Upper lobe of right lung (tissue), 1 donor: ENCODE measurements at regions not wholly inside any gene's neighbourhood (a gene's known extent, or its start where the extent isn't known, plus 50 kb on each side); places are given as distances from the start of the nearest gene placed in this dataset.

Experiments used
- ATAC-seq: fragments of 200-7000 bp; cut with Tn5 transposase; one replicate; pipeline ENCODE4 v1.9.1; 2020; ENCODE audit warnings: mild to moderate bottlenecking, moderate library complexity
- DNase-seq: peaks from one replicate; pipeline ENCODE4 v3.0.0-alpha.2; 2020
- H3K27ac ChIP-seq: fragments of 200-600 bp; one replicate; pipeline ENCODE4 v1.8.0; 2022
- H3K27me3 ChIP-seq: fragments of 200-600 bp; one replicate; pipeline ENCODE4 v1.8.0; 2022; ENCODE audit warnings: mild to moderate bottlenecking
- H3K36me3 ChIP-seq: fragments of 200-600 bp; one replicate; pipeline ENCODE4 v1.8.0; 2022
- H3K4me1 ChIP-seq: fragments of 200-600 bp; one replicate; pipeline ENCODE4 v1.8.0; 2022
- H3K4me3 ChIP-seq: fragments of 200-600 bp; one replicate; pipeline ENCODE4 v1.8.0; 2022; ENCODE audit warnings: mild to moderate bottlenecking
- H3K9me3 ChIP-seq: fragments of 200-600 bp; one replicate; pipeline ENCODE4 v1.8.0; 2022
- CTCF ChIP-seq: fragments of 200-600 bp; IDR thresholded peaks from one replicate; pipeline ENCODE4 v1.8.0; 2022; ENCODE audit warnings: antibody characterized with exemption
- intact Hi-C: fragments of 100-400 bp; cut with DNase I; formaldehyde crosslinking; loops from one replicate; pipeline ENCODE4 v1.11.0; 2022
- donor health status: DM: no; HTN: yes; CAD: no; lungs with severe emphysema.

GRCh38 chr1:208298593-208299269 is 54.5 kb upstream of the PLXNA2 start:
- H3K4me1 ChIP-seq, result peaks cover 19% of the 10 kb centered on the region
- DNase-seq, result peak; percentile 82
- peak; percentile 55 for ATAC-seq

GRCh38 chr1:208300084-208300770 is 56.0 kb upstream of the PLXNA2 start:
- Histone ChIP-seq H3K27ac (no peak overlapping the region), H3K9me3 (no peaks in the 10 kb centered on the region), H3K27me3 (no peaks in the 10 kb centered on the region), H3K4me1 (peaks cover 19% of the 10 kb centered on the region), H3K36me3 (no peaks in the 10 kb centered on the region), H3K4me3 (no peak overlapping the region)
- ATAC-seq, result peak; percentile 69
- intact Hi-C loops, result no loop called here
- no peak for DNase-seq
- no peak for TF ChIP-seq CTCF

More at GRCh38 chr1:208298593-208299269, 54.5 kb upstream of the PLXNA2 start:
- no peaks in the 10 kb centered on the region for H3K9me3 ChIP-seq
- intact Hi-C loops, result no loop called here
- peak overlapping the region; percentile 31 for H3K27ac ChIP-seq
- no peak for TF ChIP-seq CTCF
- H3K4me3 ChIP-seq, result no peak overlapping the region
- H3K36me3 ChIP-seq, result no peaks in the 10 kb centered on the region
- no peaks in the 10 kb centered on the region for H3K27me3 ChIP-seq

GRCh38 chr1:208302699-208303238 is 58.6 kb upstream of the PLXNA2 start:
- Histone ChIP-seq H3K27me3 (no peaks in the 10 kb centered on the region), H3K4me1 (peaks cover 19% of the 10 kb centered on the region), H3K27ac (no peak overlapping the region), H3K9me3 (no peaks in the 10 kb centered on the region), H3K4me3 (no peak overlapping the region), H3K36me3 (no peaks in the 10 kb centered on the region)
- no peak for TF ChIP-seq CTCF
- peak; percentile 35 for ATAC-seq
- intact Hi-C loops, result no loop called here
- DNase-seq, result no peak

GRCh38 chr1:208303743-208304712 is 59.8 kb upstream of the PLXNA2 start:
- Histone ChIP-seq H3K27ac (no peak overlapping the region), H3K4me1 (peaks cover 9% of the 10 kb centered on the region), H3K4me3 (no peak overlapping the region), H3K36me3 (no peaks in the 10 kb centered on the region), H3K9me3 (no peaks in the 10 kb centered on the region), H3K27me3 (no peaks in the 10 kb centered on the region)
- TF ChIP-seq CTCF, result no peak
- ATAC-seq, result no peak
- intact Hi-C loops, result no loop called here
- DNase-seq, result no peak

- DNase-seq (no peak), ATAC-seq (no peak)
- Histone ChIP-seq H3K27me3 (no peaks in the 10 kb centered on the region), H3K4me1 (no peaks in the 10 kb centered on the region), H3K4me3 (no peak overlapping the region), H3K27ac (no peak overlapping the region), H3K36me3 (no peaks in the 10 kb centered on the region), H3K9me3 (no peaks in the 10 kb centered on the region)
- intact Hi-C loops, result no loop called here
- TF ChIP-seq CTCF, result no peak
Observed at GRCh38 chr1:208308221-208308620, 64.0 kb upstream of the PLXNA2 start.
